Dendritic cell treated with granulocyte-macrophage colony-stimulating factor and Interleukin-4, amounts not matched to agents 40 ng/mL and 50 ng/mL, for 4 days (primary cell): ENCODE measurements at regions not wholly inside any gene's neighbourhood (a gene's known extent, or its start where the extent isn't known, plus 50 kb on each side); places are given as distances from the start of the nearest gene placed in this dataset.
"Not testable (repeated sequence)": the region's sequence is repeated elsewhere in the genome, so short reads cannot be mapped to it uniquely, and the experiment has no call there.

ENCODE experiments used
- H3K27ac Mint-ChIP-seq: one replicate; pipeline ENCODE4 v1.8.0; 2022; ENCODE audit warnings: mild to moderate bottlenecking, mixed read lengths
- H3K27me3 Mint-ChIP-seq: one replicate; pipeline ENCODE4 v1.8.0; 2022; ENCODE audit warnings: mild to moderate bottlenecking, mixed read lengths
- H3K36me3 Mint-ChIP-seq: one replicate; pipeline ENCODE4 v1.8.0; 2022; ENCODE audit warnings: low read depth, mixed read lengths
- H3K4me1 Mint-ChIP-seq: one replicate; pipeline ENCODE4 v1.8.0; 2022; ENCODE audit warnings: low read depth, mixed read lengths
- H3K4me3 Mint-ChIP-seq: one replicate; pipeline ENCODE4 v1.8.0; 2022; ENCODE audit warnings: mild to moderate bottlenecking, moderate library complexity, mixed read lengths
- H3K9me3 Mint-ChIP-seq: one replicate; pipeline ENCODE4 v1.8.0; 2022; ENCODE audit warnings: mixed read lengths
- intact Hi-C: fragments of 100-400 bp; cut with micrococcal nuclease; formaldehyde crosslinking; loops from one replicate; pipeline ENCODE4 v1.15.0; 2022

DNA sequence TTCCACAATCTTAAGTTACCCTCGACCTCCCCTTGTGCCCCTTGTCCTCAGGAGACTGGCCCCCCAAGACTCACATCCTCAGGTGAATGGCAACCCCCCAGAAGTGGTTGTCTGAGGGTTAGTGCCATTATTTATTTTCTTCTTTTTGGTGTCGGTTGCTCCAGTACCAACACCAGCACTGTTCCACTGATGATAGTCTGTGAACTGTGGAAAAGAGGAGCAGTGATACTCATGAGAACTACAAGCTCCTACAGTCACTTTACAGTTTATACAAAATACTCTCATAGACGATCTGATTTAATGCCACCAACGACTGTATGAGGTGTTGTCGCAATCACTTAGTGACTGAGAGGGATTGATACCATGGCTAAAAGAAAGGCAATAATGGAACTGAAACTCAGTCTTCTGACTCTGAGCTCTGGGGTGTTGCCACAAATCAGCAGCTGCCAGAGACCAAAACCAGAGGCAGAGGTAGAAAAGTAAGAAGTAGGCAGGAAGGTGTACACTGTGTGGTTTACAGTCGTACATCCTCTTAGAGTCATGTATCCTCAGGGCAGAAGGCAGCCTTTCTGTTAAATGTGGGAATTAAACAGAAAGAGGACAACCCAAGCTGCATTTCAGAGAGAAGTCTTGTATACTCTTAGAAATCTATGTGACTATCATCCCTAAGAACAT, 90.8 kb upstream of the ADCY2 start:
- intact Hi-C loops, H3K27me3 Mint-ChIP-seq, H3K36me3 Mint-ChIP-seq, H3K9me3 Mint-ChIP-seq, H3K4me3 Mint-ChIP-seq, H3K27ac Mint-ChIP-seq, H3K4me1 Mint-ChIP-seq: not testable (repeated sequence)

DNA sequence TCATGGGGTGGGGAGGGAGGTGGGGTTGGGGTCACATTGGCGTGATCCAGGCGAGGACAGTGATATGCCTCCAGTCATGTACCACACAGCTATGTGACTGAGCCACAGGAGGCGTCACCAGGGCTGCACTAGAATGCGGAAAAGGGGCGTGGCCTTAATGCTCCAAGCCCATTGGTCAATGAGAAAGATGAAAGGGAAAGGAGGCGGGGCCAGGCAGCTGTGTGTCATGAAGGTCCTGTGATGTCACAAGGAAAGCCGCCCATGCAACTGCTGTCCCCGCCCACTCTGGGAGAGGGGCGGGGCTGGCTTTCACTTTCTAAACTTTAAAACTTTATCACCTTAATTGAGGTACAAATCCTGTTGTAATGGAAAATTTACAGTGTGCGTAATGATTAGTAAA, 89.4 kb upstream of the ADCY2 start:
- H3K27ac Mint-ChIP-seq, H3K9me3 Mint-ChIP-seq, H3K27me3 Mint-ChIP-seq, H3K4me1 Mint-ChIP-seq, H3K4me3 Mint-ChIP-seq, intact Hi-C loops, H3K36me3 Mint-ChIP-seq: not testable (repeated sequence)

DNA sequence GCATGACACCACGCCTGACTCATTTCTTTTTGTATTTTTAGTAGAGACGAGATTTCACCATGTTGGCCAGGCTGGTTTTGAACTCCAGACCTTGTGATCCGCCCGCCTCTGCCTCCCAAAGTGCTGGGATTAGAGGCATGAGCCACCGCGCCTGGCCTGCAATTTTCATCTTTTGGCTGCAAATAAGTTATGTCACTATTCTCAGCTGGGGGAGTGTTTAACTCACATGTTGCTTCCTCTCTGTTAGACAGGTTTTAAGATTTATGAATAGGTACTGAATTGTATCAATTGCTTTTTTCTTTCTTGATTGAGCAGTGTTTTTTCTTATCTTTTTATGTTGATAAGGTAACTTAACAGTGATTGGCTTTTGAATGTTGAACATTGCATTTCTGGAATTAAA, 88.2 kb upstream of the ADCY2 start:
- H3K36me3 Mint-ChIP-seq, intact Hi-C loops, H3K4me1 Mint-ChIP-seq: not testable (repeated sequence)

DNA sequence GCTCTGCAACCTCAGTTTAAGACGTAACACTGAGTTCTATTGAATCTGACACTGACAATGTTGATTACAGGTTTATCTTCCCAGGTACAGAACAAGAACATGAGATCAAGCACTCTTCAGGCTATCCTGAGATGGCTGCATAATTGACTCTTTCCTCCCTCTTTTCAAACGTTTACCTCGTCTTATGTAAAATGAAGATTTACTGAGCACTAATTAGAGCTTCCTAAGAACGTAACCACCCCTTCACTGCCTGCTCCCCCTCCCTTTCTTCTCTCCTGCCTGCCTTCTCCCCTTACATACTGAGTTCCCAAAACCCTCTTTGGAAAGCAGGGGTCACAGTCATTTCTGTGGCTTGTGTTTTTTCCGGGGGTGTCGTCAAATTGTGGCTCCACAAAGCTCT, 86.2 kb upstream of the ADCY2 start:
- intact Hi-C loops, H3K4me3 Mint-ChIP-seq, H3K27me3 Mint-ChIP-seq, H3K27ac Mint-ChIP-seq, H3K9me3 Mint-ChIP-seq, H3K4me1 Mint-ChIP-seq, H3K36me3 Mint-ChIP-seq: not testable (repeated sequence)

More for the DNA sequence above, 88.2 kb upstream of the ADCY2 start:
- not testable (repeated sequence) for H3K9me3 Mint-ChIP-seq, H3K27me3 Mint-ChIP-seq, H3K4me3 Mint-ChIP-seq, H3K27ac Mint-ChIP-seq

DNA sequence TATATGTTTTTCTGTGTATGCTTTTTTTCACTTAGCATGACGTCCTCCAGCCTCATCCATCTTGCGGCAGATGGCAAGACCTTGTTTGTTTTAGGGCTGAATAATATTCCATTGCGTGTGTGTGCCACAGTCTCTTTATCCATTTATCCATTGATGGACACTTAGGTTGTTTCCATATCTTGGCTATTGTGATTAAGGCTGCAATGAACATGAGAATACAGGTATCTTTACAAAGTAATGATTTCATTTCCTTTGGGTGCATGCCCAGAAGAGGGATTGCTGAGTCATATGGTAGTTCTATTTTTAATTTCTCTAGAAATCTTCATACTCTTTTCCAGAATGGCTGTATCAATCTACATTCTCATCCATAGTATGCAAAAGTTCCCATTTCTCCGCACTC, 85.3 kb upstream of the ADCY2 start:
- not testable (repeated sequence) for H3K4me3 Mint-ChIP-seq, H3K27ac Mint-ChIP-seq

DNA sequence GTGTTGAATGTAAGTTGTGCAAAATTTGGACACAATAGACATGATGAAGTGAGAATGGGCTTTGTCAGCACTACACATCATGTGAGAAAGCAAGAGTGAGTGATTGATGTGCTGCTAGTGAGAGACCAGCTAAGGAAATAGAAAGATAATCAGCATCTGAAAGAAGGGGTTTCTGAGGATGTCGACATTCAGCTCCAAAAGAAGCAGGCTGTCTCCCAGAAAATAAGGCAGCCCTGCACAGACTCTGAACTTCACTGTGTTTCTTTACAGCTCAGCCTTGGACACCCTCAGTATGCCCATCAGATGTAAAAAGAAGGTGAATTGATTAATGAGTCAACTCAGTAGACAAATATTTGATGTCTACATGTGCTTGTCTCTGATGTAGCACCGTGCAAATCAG, 80.8 kb upstream of the ADCY2 start:
- intact Hi-C loops = no loop called here
- Mint-ChIP-seq H3K4me3 (no peak overlapping the region), H3K4me1 (no peaks in the 10 kb centered on the region), H3K27ac (no peak overlapping the region), H3K9me3 (no peaks in the 10 kb centered on the region), H3K36me3 (no peaks in the 10 kb centered on the region), H3K27me3 (no peaks in the 10 kb centered on the region)

More for the DNA sequence above, 85.3 kb upstream of the ADCY2 start:
- H3K27me3 Mint-ChIP-seq, intact Hi-C loops, H3K4me1 Mint-ChIP-seq, H3K9me3 Mint-ChIP-seq, H3K36me3 Mint-ChIP-seq: not testable (repeated sequence)

DNA sequence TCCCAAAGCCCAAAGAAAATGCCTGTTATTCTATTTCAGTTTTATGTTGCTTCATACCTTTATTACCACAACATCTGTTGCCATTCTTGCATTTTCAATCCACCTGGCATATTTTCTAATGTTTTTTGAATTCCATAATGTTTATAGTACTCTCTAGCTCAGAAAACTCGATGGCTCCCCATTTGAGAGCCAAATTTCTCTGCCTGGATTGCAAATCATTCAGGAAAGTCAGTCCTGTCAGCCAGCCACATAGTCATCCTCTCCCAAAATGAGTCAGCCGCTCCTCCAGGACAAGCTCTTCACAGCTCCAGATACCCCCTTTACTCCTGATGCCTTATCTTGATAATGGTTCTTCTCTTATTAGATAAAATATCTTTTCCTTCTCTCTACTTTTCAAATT, 78.2 kb upstream of the ADCY2 start:
- Mint-ChIP-seq H3K27me3 (no peaks in the 10 kb centered on the region), H3K9me3 (no peaks in the 10 kb centered on the region), H3K4me1 (no peaks in the 10 kb centered on the region), H3K27ac (no peak overlapping the region), H3K36me3 (no peaks in the 10 kb centered on the region), H3K4me3 (no peak overlapping the region)
- intact Hi-C loops = no loop called here

DNA sequence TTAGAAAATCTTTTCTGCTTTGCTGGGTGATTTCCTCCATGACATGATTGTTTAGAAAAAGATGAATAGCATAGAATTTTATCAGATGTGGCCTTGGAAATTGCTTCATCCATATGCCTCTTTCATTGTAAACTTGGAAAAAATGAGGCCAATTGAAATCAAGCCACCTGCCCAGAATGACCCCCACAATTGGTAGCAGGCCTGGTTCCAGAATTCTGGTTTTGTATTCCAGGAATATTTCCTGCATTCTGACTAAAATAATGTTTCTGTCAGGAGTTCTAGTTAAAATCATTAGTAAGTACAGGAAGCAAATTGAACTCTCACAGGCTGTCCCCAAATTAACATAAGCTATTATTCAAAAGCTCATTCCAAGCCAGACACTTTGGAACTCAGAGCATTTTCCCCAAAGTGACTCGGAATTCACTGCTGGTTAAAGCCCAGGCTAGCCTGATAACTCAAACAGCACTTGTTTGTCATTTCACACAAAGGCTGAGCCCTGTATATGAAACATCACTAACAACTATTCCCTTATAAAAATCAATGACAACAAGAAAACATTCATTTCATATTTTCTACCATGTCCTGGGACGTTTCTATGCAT, 75.1 kb upstream of the ADCY2 start:
- Mint-ChIP-seq H3K4me1 (no peaks in the 10 kb centered on the region), H3K9me3 (no peaks in the 10 kb centered on the region), H3K36me3 (no peaks in the 10 kb centered on the region), H3K4me3 (no peak overlapping the region), H3K27me3 (peaks cover 2% of the 10 kb centered on the region), H3K27ac (no peak overlapping the region)
- intact Hi-C loops = no loop called here

DNA sequence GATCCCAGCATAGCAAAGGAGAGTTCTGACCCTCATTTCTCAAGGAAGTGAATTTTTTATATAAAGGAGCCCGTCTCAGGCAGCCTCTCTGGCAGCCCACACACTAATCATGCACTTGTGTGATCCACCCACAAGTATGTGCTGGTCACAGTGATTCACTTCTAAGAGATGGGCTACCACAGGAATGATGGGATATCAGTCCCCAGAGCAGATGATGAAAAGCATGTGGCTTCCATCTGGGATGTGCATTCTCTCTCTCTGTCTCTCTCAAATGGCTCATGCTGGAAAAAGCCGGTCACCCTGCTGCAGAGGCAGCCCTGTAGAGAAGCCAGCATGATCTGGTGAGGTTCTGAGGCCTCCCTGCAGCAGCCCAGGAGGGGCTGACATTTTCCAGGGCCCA, 74.2 kb upstream of the ADCY2 start:
- Mint-ChIP-seq H3K4me3 (no peak overlapping the region), H3K36me3 (no peaks in the 10 kb centered on the region), H3K27ac (no peak overlapping the region), H3K27me3 (peaks cover 2% of the 10 kb centered on the region), H3K9me3 (no peaks in the 10 kb centered on the region), H3K4me1 (no peaks in the 10 kb centered on the region)
- intact Hi-C loops = no loop called here

DNA sequence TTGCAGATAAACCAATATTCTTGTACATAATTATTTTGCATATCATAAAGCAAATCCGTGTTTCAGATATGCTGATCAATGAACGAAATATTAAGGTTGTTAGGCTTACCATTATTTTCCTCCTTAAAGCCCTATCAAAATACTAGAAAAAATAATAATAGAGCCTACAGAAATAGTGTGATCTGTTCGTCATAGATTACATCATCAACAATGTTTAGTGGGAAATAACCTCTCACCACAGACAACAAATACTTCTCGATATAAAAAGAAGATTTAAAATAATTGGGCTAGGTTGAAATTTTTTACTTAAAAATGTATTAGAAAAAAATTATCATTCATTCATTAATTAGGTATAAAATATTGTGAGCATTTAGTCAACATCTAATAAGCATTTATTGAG, 71.0 kb upstream of the ADCY2 start:
- intact Hi-C loops = no loop called here
- H3K9me3 Mint-ChIP-seq = no peaks in the 10 kb centered on the region
- H3K36me3 Mint-ChIP-seq = no peaks in the 10 kb centered on the region
- peaks cover 2% of the 10 kb centered on the region for H3K27me3 Mint-ChIP-seq
- no peaks in the 10 kb centered on the region for H3K4me1 Mint-ChIP-seq
- no peak overlapping the region for H3K4me3 Mint-ChIP-seq
- H3K27ac Mint-ChIP-seq = no peak overlapping the region

DNA sequence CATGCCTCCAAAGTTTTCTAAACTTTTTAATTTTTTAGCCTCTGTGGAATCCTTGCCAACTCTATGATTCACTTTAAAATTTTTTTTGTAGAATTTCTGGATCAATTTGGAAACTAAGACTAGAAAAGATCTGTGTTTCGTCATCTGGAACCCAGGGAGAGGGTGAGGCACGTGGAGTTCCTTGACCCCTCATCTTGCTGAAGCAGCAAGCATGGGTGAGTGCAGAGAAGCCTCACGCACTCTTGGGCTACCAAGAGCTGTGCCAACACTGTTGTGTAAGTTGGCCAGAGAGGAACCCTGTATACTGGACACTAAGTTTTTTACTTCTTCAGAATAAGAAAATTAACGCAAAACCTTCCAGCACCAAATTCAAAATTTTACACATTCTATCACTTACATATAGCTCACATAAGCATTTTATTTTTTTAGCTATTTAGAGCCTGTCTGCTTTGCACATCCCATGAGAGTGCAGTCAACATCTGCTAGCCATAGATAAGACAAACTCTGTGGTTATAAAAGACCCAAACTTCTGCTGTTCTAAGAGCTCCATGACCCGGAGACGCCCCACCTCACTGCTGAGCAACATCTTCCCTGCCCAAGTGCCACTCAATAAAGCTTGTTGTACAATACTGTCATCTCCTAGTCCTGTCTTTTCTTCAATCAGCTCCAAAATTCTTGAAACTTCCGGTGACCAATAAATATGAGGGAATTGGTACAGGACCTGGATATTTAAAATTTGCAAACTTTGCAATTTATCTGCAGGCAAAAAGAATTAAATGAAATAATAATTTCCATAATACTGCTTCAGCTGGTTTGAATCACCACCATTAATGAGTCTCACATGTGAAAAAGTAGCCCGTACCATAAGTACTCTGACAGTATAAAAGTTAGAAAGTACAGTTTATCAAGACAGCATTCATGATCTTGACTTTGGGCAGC, 69.7 kb upstream of the ADCY2 start:
- H3K9me3 Mint-ChIP-seq = no peaks in the 10 kb centered on the region
- no peak overlapping the region for H3K27ac Mint-ChIP-seq
- H3K27me3 Mint-ChIP-seq = peaks cover 2% of the 10 kb centered on the region
- no peaks in the 10 kb centered on the region for H3K36me3 Mint-ChIP-seq
- intact Hi-C loops = no loop called here
- no peak overlapping the region for H3K4me3 Mint-ChIP-seq
- H3K4me1 Mint-ChIP-seq = no peaks in the 10 kb centered on the region

DNA sequence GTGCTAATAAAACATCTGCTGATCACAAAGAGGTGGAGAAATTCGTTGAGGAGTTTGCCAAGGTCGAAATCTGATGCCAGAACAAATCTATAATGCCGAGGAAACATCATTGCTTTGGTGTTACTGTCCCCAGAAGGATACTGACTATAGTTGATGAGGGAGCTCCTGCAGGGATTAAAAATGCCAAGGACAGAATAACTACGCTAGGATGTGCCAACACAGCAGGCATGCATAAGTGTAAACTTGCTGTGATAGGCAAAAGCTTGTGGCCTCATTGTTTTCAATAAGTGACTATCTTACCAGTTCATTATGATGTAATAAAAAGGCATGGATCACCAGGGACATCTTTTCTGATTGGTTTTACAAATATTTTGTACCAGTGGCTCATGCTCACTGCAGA, 66.8 kb upstream of the ADCY2 start:
- Mint-ChIP-seq H3K4me1 (no peaks in the 10 kb centered on the region), H3K27ac (no peak overlapping the region), H3K27me3 (no peaks in the 10 kb centered on the region), H3K36me3 (no peaks in the 10 kb centered on the region), H3K4me3 (no peak overlapping the region), H3K9me3 (no peaks in the 10 kb centered on the region)
- intact Hi-C loops = no loop called here

DNA sequence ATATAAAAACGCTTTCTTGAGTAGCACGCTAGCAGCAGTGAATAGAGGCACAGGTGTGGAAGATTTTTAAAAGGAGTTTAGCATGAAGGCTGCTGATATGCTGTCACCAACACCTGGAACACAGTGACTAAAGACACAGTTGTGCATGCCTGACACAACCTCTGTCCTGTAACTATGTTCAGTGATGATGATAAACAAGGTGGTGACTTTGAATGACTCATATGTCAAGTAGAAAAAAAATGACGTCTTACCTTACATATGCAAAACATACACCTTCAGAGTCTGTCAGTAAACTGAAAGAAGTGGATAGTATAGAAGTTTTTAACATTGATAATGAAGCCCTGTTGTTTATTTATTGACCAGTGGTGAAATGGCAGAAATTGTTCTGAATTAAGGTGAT, 66.2 kb upstream of the ADCY2 start:
- no peaks in the 10 kb centered on the region for H3K9me3 Mint-ChIP-seq
- intact Hi-C loops = no loop called here
- H3K36me3 Mint-ChIP-seq = no peaks in the 10 kb centered on the region
- no peak overlapping the region for H3K27ac Mint-ChIP-seq
- H3K4me3 Mint-ChIP-seq = no peak overlapping the region
- no peaks in the 10 kb centered on the region for H3K4me1 Mint-ChIP-seq
- no peaks in the 10 kb centered on the region for H3K27me3 Mint-ChIP-seq

DNA sequence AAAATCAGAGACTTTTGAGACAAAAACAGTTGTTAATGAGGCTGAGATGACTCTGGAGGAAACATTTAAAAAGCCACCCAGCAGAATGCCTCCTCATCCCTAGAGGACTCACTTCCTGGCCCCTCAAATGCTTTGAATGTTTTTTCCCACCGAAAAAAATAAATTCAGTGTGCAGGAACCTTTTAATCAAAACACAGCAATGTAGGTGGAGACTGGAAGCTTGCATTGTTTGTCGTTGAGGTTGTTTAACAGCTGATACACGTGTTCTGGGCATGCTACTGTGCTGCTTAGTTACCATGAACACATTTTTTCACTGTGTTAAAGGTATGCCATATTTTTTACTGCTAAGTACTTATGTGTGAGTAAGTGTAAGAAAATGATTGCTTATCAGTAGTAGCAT, 65.7 kb upstream of the ADCY2 start:
- H3K9me3 Mint-ChIP-seq = no peaks in the 10 kb centered on the region
- H3K4me3 Mint-ChIP-seq = no peak overlapping the region
- H3K27me3 Mint-ChIP-seq = no peaks in the 10 kb centered on the region
- no peaks in the 10 kb centered on the region for H3K4me1 Mint-ChIP-seq
- H3K36me3 Mint-ChIP-seq = no peaks in the 10 kb centered on the region
- no peak overlapping the region for H3K27ac Mint-ChIP-seq
- intact Hi-C loops = no loop called here
